ENCODE measurements at regions not wholly inside any gene's neighbourhood (a gene's known extent, or its start where the extent isn't known, plus 50 kb on each side); places are given as distances from the start of the nearest gene placed in this dataset.
"Not testable (repeated sequence)": the region's sequence is repeated elsewhere in the genome, so short reads cannot be mapped to it uniquely, and the experiment has no call there.

DNA sequence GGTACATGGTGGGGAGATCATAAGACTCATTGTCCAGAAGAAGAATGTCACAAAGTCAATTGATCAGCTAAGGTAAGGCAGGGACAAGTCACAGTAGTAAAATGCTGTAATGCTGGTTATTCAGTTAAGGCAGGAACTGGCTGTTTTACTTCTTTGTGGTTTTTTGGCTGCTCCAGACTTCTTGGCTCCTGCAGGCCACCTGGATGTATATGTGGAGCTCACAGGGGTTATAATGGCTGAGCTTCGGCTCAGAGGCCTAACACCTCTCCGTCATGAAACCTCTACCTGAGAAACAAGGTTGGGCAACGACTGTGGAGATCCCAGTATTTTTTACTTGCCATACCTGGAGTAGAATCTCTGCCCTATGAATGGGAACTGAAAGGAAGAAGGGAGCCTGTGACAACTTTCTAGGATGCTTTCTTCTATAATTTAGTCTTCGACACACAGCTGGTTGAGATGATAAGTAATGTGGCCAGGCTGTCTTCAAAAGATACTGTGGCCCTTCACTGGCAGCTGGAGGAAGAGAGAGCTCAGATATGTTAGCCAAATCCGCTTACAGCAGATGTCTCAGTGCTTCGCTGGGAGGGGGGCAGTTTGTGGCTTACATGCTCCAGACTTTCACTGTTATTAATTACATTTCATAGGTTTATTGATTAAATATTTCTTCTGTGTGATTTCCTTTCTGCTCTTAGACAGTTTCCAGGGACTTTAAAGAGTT is 887.8 kb downstream of the IGSF11 start:
- DNase-seq = no peak

DNA sequence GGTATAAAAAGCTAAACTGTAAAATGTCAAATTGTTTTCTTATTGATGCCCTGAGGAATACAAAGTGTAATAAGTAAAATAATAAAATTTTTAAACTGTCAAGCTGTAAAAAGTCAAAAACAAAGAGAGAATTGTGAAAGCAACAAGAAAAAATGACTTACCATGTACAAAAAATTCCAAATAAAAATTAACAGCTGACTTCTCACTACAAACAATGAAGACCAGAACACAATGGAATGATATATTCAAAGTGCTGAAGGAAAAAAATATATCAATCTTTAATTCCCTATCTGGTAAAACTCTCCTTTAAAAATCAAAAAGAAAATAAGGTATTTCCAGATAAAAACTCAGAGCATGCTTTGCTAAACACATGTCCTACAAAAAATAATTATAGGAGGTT is 883.5 kb downstream of the IGSF11 start:
- no peak for DNase-seq

DNA sequence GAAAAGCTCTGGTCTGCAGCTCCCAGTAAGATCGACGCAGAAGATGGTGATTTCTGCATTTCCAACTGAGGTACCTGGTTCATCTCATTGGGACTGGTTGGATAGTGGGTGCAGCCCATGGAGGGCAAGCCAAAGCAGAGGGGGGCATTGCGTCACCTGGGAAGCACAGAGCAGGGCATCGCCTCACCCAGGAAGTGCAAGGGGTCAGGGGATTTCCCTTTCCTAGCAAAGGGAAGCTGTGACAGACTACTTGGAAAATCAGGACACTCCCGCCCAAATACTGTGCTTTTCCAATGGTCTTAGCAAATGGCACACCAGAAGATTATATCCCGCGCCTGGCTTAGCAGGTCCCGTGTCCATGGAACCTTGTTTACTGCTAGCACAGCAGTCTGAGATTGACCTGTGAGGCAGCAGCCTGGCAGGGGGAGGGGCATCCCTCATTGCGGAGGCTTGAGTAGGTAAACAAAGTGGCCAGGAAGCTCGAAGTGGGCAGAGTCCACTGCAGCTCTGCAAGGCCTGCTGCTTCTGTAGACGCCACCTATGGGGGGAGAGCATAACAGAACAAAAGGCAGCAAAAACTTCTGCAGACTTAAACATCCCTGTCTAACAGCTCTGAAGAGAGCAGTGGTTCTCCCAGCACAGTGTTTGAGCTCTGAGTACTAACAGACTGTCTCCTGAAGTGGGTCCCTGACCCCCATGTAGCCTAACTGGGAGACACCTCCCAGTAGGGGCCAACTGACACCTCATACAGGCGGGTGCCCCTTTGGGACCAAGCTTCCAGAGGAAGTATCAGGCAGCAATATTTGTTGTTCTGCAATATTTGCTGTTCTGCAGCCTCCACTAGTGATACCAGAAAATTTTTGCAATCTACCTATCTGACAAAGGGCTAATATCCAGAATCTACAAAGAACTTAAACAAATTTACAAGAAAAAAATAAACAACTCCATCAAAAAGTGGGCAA is 871.7 kb downstream of the IGSF11 start:
- not testable (repeated sequence) for DNase-seq

DNA sequence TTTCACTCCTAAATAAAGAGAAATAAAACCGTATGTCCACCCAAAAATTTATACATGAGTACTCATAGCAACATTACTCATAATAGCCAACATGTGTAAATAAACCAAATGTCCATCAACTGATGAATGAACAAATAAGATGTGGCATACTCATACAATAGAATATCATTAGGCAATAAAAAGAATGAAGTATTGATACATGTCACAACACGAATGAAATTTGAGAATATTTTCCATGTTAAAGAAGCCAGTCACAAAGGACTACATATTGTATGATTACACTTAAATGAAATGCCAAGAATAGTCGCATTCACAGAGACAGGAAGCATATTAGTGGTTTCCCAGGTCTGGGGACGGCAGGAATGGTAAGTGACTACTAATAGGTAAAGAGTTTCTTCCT is 869.2 kb downstream of the IGSF11 start:
- no peak for DNase-seq

DNA sequence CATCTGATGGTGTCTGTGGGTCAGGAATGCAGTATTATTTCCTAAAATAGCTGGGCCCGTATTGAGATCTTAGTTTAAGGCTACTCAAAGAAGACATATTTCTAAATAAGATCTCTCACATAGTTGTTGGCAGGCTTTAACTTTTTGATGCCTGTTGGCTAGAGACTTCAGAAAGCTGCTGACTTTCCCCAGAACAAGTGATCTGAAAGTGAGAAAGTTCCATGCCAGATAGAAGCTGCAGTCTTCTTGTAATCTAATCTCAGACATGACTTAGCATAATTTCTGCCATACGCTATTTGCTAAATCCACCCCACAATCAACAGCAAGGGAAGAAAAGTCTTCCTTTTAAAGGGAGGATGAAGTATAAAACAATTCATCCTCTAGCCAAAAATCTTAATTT is 867.1 kb downstream of the IGSF11 start:
- DNase-seq = no peak

DNA sequence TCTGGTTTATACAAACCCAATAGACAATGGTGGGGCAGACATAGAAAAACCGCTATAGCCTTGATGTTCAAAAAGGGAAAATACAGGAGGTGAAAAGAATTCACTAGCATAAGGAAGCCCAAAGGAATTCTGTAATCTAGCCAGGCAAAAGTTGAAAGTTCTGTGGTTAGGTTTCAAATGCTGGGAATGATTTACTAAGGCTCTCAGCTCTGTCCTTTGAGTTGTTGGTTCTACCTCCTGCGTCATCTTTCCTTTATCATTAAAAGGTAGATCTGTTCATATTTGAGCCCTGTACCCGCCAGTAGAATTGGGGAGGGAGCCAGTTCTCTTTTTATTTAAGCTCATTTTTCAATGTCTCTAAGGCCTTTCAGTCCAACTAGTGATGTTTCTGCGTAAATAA is 866.5 kb downstream of the IGSF11 start:
- no peak for DNase-seq

DNA sequence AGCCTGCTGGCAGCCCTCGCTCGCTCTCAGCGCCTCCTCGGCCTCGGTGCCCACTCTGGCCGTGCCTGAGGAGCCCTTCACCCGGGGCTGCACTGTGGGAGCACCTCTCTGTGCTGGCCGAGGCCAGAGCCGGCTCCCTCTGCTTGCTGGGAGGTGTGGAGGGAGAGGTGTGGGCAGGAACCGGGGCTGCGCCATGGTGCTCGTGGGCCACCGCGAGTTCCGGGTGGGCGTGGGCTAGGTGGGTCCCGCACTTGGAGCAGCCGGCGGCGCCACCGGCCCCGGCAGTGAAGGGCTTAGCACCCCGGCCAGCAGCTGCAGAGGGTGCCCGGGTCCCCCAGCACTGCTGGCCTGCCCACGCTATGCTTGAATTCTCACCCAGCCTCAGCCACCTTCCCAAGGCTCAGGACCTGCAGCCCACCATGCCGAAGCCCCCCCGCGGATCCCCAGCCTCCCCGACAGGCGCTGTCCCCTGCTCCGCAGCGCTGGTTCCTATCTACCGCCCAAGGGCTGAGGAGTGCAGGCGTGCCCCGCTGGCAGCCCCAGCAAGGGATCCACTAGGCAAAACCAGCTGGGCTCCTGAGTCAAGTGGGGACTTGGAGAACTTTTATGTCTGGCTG is 863.3 kb downstream of the IGSF11 start:
- no peak for DNase-seq

DNA sequence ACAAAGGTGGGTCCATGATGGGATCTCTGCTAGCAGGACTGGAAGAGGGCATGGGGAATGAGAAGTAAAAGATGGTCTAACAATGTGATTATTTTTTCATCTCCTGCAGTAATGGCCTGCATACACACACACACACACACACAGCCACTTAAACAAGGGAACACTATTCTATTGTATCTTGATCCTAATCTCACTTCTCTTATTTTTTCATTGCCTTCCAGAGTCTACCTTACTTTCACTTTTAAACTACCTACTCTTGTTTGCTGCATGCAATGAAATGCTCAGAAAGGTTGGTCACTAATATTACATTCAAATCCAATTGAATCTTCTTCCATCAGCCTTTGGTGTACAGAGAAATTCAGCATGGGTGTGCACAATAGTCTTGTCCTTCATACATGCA is 853.8 kb downstream of the IGSF11 start:
- no peak for DNase-seq

DNA sequence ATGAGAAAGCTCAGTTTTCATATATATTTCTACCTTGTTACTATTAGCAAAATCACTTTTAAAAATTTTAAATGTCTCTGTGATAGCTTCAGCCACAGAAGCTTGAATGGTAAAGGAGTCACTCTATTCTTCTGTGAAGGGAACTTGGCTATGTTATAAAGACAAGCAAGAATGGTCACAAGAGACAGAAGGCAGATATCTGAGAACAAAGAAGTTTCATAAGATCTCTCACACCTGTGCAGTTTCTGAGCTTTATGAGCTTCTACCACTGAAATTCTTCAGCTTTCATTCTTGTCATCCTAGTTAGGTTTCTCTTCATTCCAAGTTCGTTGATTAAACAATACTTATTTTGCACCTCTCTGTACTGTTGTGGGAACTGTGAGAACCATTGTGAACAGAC is 853.4 kb downstream of the IGSF11 start:
- no peak for DNase-seq

DNA sequence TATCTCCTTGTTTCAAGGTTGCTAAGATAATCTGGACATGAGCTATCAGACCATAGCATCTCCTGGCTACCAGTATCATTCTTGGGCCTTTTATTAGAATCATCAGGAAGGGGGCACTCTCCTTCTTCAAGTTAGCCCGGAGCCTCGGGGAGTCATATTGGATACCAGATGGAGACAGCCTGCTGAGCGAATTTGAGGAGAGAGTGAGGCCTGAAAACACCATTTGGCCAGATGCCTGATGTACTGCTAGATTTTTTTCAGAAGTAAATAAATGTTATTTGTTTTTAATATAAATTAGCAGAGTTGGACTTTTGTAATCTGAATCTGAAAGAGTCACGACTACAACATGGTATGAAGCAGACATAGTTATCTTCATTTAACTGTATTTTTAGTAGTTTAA is 848.6 kb downstream of the IGSF11 start:
- no peak for DNase-seq

DNA sequence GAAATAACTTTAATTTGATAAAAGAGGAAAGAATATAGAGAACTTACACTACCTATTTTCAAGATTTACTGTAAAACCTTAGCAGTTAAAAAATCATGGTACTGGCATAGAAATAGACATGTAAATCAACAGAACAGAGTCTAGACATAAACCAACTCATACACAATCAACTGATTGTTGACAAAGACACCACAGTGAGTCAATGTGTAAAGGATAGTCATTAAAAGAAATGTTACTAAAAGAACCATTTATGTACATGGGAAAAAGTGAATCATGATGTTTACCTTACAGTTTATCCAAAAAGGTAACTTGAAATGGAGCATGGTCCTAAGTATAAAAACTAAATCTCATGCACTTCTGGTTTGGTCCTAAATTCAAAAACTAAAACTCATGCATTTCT is 847.4 kb downstream of the IGSF11 start:
- DNase-seq = no peak

DNA sequence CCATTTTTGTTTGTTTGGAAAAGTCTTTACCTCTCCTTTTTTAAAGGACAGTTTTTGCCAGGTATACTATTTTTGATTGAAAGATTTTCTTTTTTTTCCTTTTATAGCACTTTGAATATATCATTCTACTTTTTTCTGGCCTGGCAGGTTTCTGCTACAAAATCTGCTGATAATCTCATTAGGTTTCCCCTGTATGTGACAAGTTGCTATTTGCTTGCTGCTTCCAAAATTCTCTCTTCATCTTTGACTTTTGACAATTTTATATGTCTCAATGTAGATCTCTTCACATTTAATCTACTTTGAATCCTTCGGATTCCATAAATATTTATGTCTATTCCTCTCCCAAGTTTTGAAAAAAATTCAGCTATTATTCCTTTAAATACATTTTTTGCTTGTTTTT is 838.5 kb downstream of the IGSF11 start:
- DNase-seq = no peak

DNA sequence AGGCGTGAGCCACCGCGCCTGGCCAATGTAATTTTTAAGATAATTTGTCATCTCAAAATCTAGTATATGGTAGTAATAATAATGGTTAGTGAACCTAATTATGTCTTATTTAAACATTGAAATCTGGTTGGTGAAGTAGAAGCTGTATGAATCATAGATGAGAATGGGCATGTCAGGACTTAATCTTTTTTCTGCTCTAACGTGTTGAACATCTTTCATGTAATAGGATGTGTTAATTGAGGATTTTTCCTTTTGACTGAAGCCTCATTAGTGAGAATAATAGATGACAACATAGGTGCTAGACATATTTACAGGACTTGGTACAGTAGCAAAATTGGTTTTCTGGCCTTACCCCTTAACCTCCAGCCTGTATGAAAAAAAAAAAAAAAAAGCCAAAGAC is 835.6 kb downstream of the IGSF11 start:
- DNase-seq = no peak

DNA sequence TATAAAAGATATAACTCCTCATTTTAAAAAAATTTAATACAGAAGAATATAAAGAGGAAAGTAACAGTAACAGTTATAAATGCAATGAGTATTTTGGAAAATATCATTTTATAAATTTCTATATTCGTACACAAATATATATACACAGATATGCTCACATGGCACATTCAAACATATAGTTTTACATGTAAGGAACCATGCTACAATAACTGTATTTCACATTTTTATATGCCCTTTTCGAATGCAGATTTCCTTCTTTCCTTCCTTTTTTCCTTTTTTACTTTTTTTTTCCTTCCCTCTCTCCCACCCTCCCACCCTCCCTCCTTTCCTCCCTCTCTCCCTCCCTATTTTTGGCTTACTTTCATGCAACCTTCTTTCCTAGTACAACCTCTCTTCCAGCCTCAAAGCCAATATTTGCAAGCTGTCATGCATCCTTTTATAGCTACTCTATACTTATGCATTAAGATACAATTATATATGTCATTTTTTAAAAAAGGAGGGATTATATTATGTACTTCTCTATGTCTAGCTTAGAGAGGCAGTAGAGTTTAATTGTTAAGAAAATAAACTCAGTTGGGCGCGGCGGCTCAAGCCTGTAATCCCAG is 830.5 kb downstream of the IGSF11 start:
- no peak for DNase-seq

DNA sequence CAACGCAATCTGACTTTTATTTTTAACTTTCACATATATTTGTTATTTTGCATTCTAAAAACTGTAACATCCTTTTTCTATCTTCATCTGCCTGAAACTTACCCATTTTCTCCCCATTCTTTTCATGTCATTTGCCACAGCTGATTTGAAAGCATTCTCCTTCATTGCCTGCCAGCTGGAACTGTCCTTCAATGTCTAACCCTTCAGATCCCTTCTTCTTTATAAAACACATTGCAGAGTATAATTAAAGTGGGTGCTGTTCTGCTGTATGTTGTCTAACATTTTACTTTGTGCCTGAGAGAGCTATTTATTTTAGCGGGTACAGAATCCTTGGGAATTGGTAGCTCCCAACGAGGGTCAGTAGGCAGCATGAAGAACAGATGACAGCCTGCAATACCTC is 827.4 kb downstream of the IGSF11 start:
- DNase-seq = no peak

DNA sequence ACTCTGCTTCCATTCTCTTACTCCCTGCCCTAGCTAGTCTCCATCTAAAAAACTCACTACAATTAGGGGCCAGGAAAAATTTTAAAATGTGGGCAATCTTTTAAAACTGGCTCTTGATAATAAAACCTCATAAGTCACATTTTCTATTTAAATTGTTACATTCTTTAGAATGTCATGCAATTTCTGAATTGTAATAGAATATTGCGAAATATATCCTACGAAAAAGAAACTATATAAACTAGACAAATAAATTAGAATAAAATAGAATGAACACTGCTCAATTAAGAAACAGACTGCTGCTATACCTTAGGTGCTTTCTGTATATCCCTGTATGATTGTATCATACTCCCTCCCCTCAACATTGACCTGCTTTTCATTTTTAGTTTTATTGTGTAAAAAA is 826.0 kb downstream of the IGSF11 start:
- no peak for DNase-seq

DNA sequence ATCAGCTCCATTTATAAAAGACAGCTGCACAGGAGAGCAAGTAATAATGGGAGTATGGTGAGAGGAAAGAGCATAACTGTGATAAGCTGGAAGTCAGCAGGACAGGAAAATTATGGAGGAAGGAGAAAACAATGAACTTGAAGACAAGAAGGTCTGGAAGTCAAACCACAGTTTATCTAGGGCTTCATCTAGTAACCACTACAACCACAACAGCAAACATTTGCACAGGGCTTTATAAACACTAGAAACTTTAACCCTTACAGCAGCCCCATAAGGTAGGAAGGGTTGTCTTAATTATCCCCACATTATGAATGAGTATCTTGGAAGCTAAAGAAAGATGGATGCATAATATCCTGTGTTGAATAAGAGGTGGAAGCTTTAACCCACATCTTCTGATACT is 820.8 kb downstream of the IGSF11 start:
- no peak for DNase-seq

DNA sequence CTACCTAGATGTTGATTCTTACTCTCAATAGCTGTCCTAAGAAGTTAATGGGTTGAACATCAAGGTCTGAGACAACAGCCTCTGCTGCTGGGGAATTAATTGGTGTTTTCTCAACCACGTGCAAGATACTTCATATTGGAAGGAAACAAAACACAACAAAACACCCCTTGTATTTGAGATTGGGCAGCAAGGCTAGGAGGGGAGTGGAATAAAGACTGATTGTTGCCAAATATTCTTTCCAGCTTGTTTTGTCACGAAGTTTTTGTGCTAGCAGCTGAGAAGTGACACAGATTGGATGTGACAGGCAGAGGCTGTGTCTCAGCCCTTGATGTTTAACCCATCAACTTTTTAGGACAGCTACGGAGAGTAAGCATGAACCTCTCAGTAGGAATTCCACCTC is 808.4 kb downstream of the IGSF11 start:
- peak; percentile 59 for DNase-seq

DNA sequence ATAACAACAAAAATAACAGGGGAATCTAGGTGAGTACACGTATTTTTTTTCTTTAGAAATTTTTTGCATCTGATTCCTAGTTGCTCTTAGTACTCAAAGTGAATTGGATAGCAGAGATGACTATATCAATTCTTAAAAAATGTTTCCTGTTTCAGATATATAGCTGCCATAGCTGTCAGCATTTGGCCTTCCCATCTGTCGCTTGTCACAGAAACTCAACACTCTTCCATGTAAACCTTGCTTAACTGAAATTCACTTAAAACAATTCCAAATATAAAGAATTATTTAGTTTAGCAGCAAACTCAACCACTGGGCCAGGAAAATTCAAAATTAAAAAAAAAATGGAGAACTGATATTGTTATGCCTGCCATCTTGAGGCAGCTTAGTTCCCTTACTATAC is 807.5 kb downstream of the IGSF11 start:
- DNase-seq = no peak

DNA sequence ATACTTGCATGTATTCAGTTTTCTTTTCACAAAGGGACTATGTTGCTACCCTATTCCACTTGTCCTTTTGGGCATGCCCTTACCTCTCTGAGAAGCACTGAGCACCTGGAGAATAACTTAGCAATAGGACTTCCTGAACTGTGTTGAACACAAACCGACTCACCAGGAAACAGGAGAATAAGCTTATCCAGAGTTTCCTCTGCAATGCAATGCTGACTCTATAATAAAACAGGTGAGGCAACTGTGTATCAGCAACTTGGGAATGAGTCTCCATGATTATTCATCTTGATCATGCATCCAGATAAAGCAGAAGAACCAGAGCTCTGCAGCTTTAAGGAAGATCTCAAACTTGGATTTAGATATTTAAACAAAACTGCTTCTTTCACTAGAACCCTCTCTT is 806.5 kb downstream of the IGSF11 start:
- DNase-seq = no peak

DNA sequence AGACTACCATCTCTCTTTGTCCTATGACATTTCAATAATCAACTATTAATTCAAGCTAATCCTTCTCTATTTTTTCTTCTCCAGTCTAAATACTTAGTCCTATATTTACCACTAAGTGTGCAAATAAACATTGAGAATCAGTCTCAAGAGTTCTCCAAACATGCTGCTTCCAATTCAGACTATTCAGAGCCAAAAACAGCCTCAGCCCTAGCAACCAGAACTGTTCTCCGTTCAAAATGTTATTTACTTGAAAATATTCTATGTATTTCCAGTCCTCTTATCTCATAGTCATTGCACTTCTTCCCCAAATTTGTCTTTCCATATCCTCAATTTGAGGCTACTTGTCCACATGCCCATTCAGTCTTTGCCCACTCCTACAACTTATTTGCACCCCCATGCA is 805.5 kb downstream of the IGSF11 start:
- DNase-seq = no peak

DNA sequence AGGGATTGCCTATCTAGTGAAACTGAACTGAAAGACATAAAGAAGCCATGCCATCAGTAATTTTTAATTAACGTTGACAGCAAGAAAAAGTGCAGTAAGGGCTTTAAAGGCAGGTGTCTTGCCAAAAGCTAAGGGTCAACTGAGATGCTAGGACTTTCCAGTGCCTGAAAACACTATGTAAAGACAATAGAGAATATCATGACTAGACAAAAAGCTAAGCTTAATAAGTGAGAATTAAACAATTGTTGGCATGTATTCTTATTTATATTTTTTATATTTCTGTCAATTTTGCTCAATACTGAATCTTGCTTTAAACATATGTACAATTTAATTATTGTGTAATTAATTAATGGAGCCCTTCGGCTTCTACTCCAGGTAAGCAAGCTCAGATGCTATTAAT is 803.1 kb downstream of the IGSF11 start:
- no peak for DNase-seq

DNA sequence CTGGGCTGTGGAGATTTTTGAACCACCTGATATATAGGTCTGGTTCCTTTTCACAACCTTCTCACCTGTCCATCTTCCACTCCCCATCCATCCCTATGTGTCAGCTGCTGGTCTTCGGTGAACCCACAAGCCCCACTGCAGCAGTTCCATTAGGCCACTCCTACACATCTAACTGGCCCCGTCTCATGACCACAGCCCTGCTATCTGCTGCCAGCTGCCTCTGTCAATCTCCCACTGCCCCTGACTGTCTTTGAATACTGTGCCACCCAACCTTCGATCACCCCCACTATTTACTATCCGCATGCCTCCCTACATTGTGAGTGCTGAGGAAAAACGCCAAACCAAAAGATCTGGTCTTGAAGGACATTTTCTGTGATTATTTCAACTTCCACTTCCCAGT is 795.4 kb downstream of the IGSF11 start:
- no peak for DNase-seq

DNA sequence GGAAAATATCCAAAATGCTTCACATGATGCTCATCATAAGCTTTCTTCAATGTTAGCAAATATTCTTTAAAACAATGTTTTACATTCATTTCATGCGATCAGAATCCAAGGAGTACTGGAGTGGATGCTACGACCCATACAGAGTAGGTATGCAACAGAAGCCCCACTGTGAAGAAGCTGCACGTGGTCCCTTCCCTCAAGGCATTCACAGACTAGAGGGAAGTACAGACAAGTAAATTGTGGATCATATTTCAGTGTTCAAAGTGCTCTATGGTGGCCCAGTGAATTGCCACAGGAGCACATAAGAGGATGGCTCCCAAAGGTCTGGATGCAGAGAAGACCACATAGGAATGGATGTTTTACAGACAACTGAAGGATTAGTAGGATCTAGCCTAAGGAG is 789.9 kb downstream of the IGSF11 start:
- DNase-seq = no peak
